HG03097 (cell line): ENCODE measurements at regions not wholly inside any gene's neighbourhood (a gene's known extent, or its start where the extent isn't known, plus 50 kb on each side); places are given as distances from the start of the nearest gene placed in this dataset.

Source experiments
- ATAC-seq: cut with Tn5 transposase; IDR thresholded peaks from one replicate; pipeline ENCODE4 v1.9.1; 2021; ENCODE audit not compliant: unreplicated experiment, low FRiP score

GRCh38 chr14:82412545-82412944, 878.9 kb upstream of the SEL1L start:
- no peak for ATAC-seq

GRCh38 chr14:82414853-82415539, 881.3 kb upstream of the SEL1L start:
- no peak for ATAC-seq

- no peak for ATAC-seq
Observed at GRCh38 chr14:82419933-82420332, 886.3 kb upstream of the SEL1L start.

GRCh38 chr14:82420871-82421270, 887.2 kb upstream of the SEL1L start:
- ATAC-seq, result no peak

- ATAC-seq, result no peak
Observed at GRCh38 chr14:82421286-82421685, 887.6 kb upstream of the SEL1L start.

GRCh38 chr14:82422230-82422629, 888.6 kb upstream of the SEL1L start:
- ATAC-seq, result no peak

- no peak for ATAC-seq
Observed at GRCh38 chr14:82425261-82425660, 891.6 kb upstream of the SEL1L start.

- no peak for ATAC-seq
Observed at GRCh38 chr14:82431031-82431430, 897.4 kb upstream of the SEL1L start.

GRCh38 chr14:82432301-82433105, 898.9 kb upstream of the SEL1L start:
- no peak for ATAC-seq

- no peak for ATAC-seq
Observed at GRCh38 chr14:82438436-82438835, 904.8 kb upstream of the SEL1L start.

GRCh38 chr14:82441270-82441669, 907.6 kb upstream of the SEL1L start:
- ATAC-seq, result no peak

- no peak for ATAC-seq
Observed at GRCh38 chr14:82445810-82446570, 912.3 kb upstream of the SEL1L start.

GRCh38 chr14:82447586-82447985, 913.9 kb upstream of the SEL1L start:
- no peak for ATAC-seq

- no peak for ATAC-seq
Observed at GRCh38 chr14:82449926-82450468, 916.3 kb upstream of the SEL1L start.

- no peak for ATAC-seq
Observed at GRCh38 chr14:82451675-82452074, 918.0 kb upstream of the SEL1L start.

- ATAC-seq, result no peak
Observed at GRCh38 chr14:82482345-82482744, 948.7 kb upstream of the SEL1L start.

GRCh38 chr14:82488473-82488872, 954.8 kb upstream of the SEL1L start:
- ATAC-seq, result no peak

GRCh38 chr14:82490397-82490796, 956.7 kb upstream of the SEL1L start:
- no peak for ATAC-seq

GRCh38 chr14:82492157-82492556, 958.5 kb upstream of the SEL1L start:
- no peak for ATAC-seq

GRCh38 chr14:82500222-82500621, 966.6 kb upstream of the SEL1L start:
- ATAC-seq, result no peak

- ATAC-seq, result no peak
Observed at GRCh38 chr14:82501554-82501953, 967.9 kb upstream of the SEL1L start.
